Fibroblast of the conjunctiva (primary cell): ENCODE measurements at regions not wholly inside any gene's neighbourhood (a gene's known extent, or its start where the extent isn't known, plus 50 kb on each side); places are given as distances from the start of the nearest gene placed in this dataset.
"Not testable (repeated sequence)": the region's sequence is repeated elsewhere in the genome, so short reads cannot be mapped to it uniquely, and the experiment has no call there.

Source experiments
- DNase-seq: peaks from one replicate; pipeline ENCODE4 v3.0.0-alpha.2; 2010; ENCODE audit warnings: low read depth

- DNase-seq = peak; percentile 27
Measured at GRCh38 chrX:115968436-115969252, 201.9 kb upstream of the AGTR2 start.

- no peak for DNase-seq
Measured at GRCh38 chrX:115970718-115971117, 199.8 kb upstream of the AGTR2 start.

GRCh38 chrX:115972717-115973116 lies 197.8 kb upstream of the AGTR2 start:
- no peak for DNase-seq

GRCh38 chrX:115978068-115978467 lies 192.5 kb upstream of the AGTR2 start:
- DNase-seq = no peak

- not testable (repeated sequence) for DNase-seq
Measured at GRCh38 chrX:115983148-115983547, 187.4 kb upstream of the AGTR2 start.

GRCh38 chrX:115987464-115987863 lies 183.1 kb upstream of the AGTR2 start:
- DNase-seq = not testable (repeated sequence)

- no peak for DNase-seq
Measured at GRCh38 chrX:115988825-115989224, 181.7 kb upstream of the AGTR2 start.

GRCh38 chrX:115989686-115990085 lies 180.9 kb upstream of the AGTR2 start:
- DNase-seq = no peak

GRCh38 chrX:116009346-116009745 lies 161.2 kb upstream of the AGTR2 start:
- no peak for DNase-seq

GRCh38 chrX:116009861-116010710 lies 160.5 kb upstream of the AGTR2 start:
- peak; percentile 2 for DNase-seq

- DNase-seq = no peak
Measured at GRCh38 chrX:116010939-116011338, 159.6 kb upstream of the AGTR2 start.

- no peak for DNase-seq
Measured at GRCh38 chrX:116031331-116031730, 139.2 kb upstream of the AGTR2 start.
